ENCODE measurements at regions not wholly inside any gene's neighbourhood (a gene's known extent, or its start where the extent isn't known, plus 50 kb on each side); places are given as distances from the start of the nearest gene placed in this dataset.

DNA sequence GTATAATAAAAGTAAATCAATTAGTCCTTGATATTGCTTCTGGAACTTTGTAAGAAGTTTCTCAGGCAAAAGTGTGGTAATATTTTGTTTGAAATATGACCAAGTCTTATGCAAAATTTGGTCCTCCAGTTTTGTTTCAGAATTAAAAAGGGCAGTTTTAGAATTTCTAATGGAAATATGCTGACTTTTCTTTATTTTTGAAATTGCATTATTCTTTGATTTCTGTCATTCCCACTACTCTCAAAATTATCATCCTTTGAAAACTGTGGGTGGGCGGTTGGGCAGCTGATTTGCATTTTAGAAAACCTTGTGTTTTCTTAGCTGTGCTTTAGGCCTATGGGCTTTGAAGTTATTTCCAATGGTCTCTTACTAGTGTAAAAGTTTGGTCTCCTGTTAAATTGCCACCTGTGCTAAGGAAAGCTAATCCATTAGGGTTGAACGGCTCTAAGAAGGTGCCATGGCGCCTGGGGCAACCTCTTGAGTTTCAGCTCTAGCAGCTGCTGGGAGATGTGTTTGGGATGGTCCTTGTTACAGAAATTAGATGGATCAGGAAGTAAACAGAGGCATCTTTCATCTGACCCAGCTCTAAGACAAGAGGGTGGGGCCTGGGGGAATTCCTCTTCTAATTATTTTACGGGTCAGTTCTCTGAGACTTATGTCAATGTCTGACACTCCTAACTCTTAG, 880.8 kb upstream of the SLC35B3 start:
- Histone ChIP-seq H2BK20ac (ENCODE audit: low read depth, low read length) (no peak overlapping the region), H3K56ac (ENCODE audit: extremely low read depth, insufficient read depth, low read length) (no peak overlapping the region), H2AK9ac (replicated peaks; ENCODE audit: low read depth, low read length, poor library complexity) (no peak overlapping the region), H4K8ac (ENCODE audit: low read depth in 2 of 2, low read length in 2 of 2) (no peak overlapping the region), H3K4me3 (ENCODE audit: insufficient read depth, low read depth, low read length) (no peak overlapping the region), H3K14ac (replicated peaks; ENCODE audit: low read depth, low read length) (no peak overlapping the region), H4K5ac (ENCODE audit: low read depth, low read length) (no peak overlapping the region), H4K20me1 (ENCODE audit: insufficient read depth, low read length) (no peaks in the 10 kb centered on the region), H2AK5ac (ENCODE audit: low read depth, low read length) (no peak overlapping the region), H3K27ac (ENCODE audit: insufficient read depth, low read length) (no peak overlapping the region), H2BK5ac (ENCODE audit: low read depth, low read length, poor library complexity, severe bottlenecking) (no peak overlapping the region), H3K27me3 (ENCODE audit: control insufficient read depth, insufficient read depth, low read length) (no peaks in the 10 kb centered on the region), H2BK15ac (ENCODE audit: low read depth, low read length) (no peak overlapping the region), H3K18ac (ENCODE audit: low read depth, low read length) (no peak overlapping the region), H3K9me1 (ENCODE audit: insufficient read depth, low read length) (no peaks in the 10 kb centered on the region), H3K4ac (ENCODE audit: low read depth, low read length) (no peak overlapping the region), H3K9ac (ENCODE audit: low read depth, low read length) (no peak overlapping the region), H4K91ac (ENCODE audit: insufficient read depth, low read depth, low read length) (no peak overlapping the region), H3K4me1 (ENCODE audit: control insufficient read depth, insufficient read depth, low read length) (no peaks in the 10 kb centered on the region), H3K36me3 (ENCODE audit: control insufficient read depth, insufficient read depth, low read length) (no peaks in the 10 kb centered on the region), H2BK120ac (ENCODE audit: low read depth, low read length) (no peak overlapping the region), H3K23ac (ENCODE audit: low read depth, low read length) (no peak overlapping the region), H3K4me2 (ENCODE audit: low read depth, low read length) (no peak overlapping the region), H2AFZ (replicated peaks; ENCODE audit: low read length, poor library complexity) (no peak overlapping the region), H3K9me3 (ENCODE audit: control insufficient read depth, insufficient read depth, low read length) (no peaks in the 10 kb centered on the region), H3K79me1 (ENCODE audit: low read depth in 1 of 2, low read length in 2 of 2) (no peaks in the 10 kb centered on the region)
- BruUV-seq (replicated peaks), result no TSS peak
- in situ Hi-C loops (cut with MboI; ENCODE audit: low sequenced_read_pairs) (no loop called here), dilution Hi-C loops (cut with HindIII; ENCODE audit: low sequenced_read_pairs, unreplicated experiment) (no loop called here), intact Hi-C loops (cut with micrococcal nuclease) (no loop called here)
- ATAC-seq (ENCODE audit: low read depth) (no peak), DNase-seq (no peak)
- no peak for TF ChIP-seq CEBPB (IDR thresholded peaks at IDR 0.05; ENCODE audit: low read depth, low read length)
- TF ChIP-seq, protein P1, sequence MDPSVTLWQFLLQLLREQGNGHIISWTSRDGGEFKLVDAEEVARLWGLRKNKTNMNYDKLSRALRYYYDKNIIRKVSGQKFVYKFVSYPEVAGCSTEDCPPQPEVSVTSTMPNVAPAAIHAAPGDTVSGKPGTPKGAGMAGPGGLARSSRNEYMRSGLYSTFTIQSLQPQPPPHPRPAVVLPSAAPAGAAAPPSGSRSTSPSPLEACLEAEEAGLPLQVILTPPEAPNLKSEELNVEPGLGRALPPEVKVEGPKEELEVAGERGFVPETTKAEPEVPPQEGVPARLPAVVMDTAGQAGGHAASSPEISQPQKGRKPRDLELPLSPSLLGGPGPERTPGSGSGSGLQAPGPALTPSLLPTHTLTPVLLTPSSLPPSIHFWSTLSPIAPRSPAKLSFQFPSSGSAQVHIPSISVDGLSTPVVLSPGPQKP (IDR thresholded peaks at IDR 0.05; ENCODE audit: borderline replicate concordance, low read depth, low read length), result no peak
- ChIA-PET POLR2A (ENCODE audit: unreplicated experiment) (no interaction called here), CTCF (interaction anchor here (1.1 kb wide), 1 partner anchor 30 kb away, joined by 4 read pairs; no protein-coding TSS in a partner anchor)
- 100% methylated on average over 1 of the region's 4 CpGs; no CpG with 5 or more reads in 1 of the 2 experiments for WGBS, 2 experiments (ENCODE audit: extremely low coverage in 2 of 2, insufficient read length in 1 of 2)
